ENCODE measurements at regions not wholly inside any gene's neighbourhood (a gene's known extent, or its start where the extent isn't known, plus 50 kb on each side); places are given as distances from the start of the nearest gene placed in this dataset.
"Not testable (repeated sequence)": the region's sequence is repeated elsewhere in the genome, so short reads cannot be mapped to it uniquely, and the experiment has no call there.

GRCh38 chrX:128698573-128699181, 646.5 kb upstream of the ACTRT1 start:
- H3K27ac ChIP-seq (ENCODE audit: low read depth in 2 of 2, low read length in 2 of 2): no peak overlapping the region
- no peaks in the 10 kb centered on the region for H3K36me3 ChIP-seq (ENCODE audit: control insufficient read depth in 2 of 3, insufficient read depth in 3 of 3, low read length in 3 of 3)
- no peaks in the 10 kb centered on the region for H3K27me3 ChIP-seq (ENCODE audit: control insufficient read depth, insufficient read depth, low read length)
- intact Hi-C loops (cut with DNase I): no loop called here
- FAIRE-seq: no peak
- no peak overlapping the region for H3K4me3 ChIP-seq (ENCODE audit: low read length in 3 of 3)
- DNase-seq: no peak
- H3K9me3 ChIP-seq (ENCODE audit: control insufficient read depth in 2 of 3, insufficient read depth in 1 of 3, low read length in 3 of 3): no peaks in the 10 kb centered on the region
- TF ChIP-seq CTCF (IDR thresholded peaks at IDR 0.05; ENCODE audit: borderline replicate concordance, extremely low read depth, insufficient read depth): no peak
- H3K9ac ChIP-seq (ENCODE audit: low read length in 3 of 3): no peak overlapping the region
- no peaks in the 10 kb centered on the region for H3K4me1 ChIP-seq (ENCODE audit: control insufficient read depth in 2 of 3, insufficient read depth in 2 of 3, low read depth in 1 of 3, low read length in 3 of 3)

GRCh38 chrX:128691872-128692271, 639.7 kb upstream of the ACTRT1 start:
- FAIRE-seq (no peak), DNase-seq (no peak)
- no peak for TF ChIP-seq CTCF (IDR thresholded peaks at IDR 0.05; ENCODE audit: borderline replicate concordance, extremely low read depth, insufficient read depth)
- H3K9ac ChIP-seq (ENCODE audit: low read length in 3 of 3): no peak overlapping the region
- no peaks in the 10 kb centered on the region for H3K36me3 ChIP-seq (ENCODE audit: control insufficient read depth in 2 of 3, insufficient read depth in 3 of 3, low read length in 3 of 3)
- no peak overlapping the region for H3K4me3 ChIP-seq (ENCODE audit: low read length in 3 of 3)
- H3K4me1 ChIP-seq (ENCODE audit: control insufficient read depth in 2 of 3, insufficient read depth in 2 of 3, low read depth in 1 of 3, low read length in 3 of 3): no peaks in the 10 kb centered on the region
- intact Hi-C loops (cut with DNase I): no loop called here
- H3K27me3 ChIP-seq (ENCODE audit: control insufficient read depth, insufficient read depth, low read length): no peaks in the 10 kb centered on the region
- no peak overlapping the region for H3K27ac ChIP-seq (ENCODE audit: low read depth in 2 of 2, low read length in 2 of 2)
- no peaks in the 10 kb centered on the region for H3K9me3 ChIP-seq (ENCODE audit: control insufficient read depth in 2 of 3, insufficient read depth in 1 of 3, low read length in 3 of 3)

- Histone ChIP-seq H3K4me1 (ENCODE audit: control insufficient read depth in 2 of 3, insufficient read depth in 2 of 3, low read depth in 1 of 3, low read length in 3 of 3) (no peaks in the 10 kb centered on the region), H3K36me3 (ENCODE audit: control insufficient read depth in 2 of 3, insufficient read depth in 3 of 3, low read length in 3 of 3) (no peaks in the 10 kb centered on the region), H3K4me3 (ENCODE audit: low read length in 3 of 3) (no peak overlapping the region), H3K27ac (ENCODE audit: low read depth in 2 of 2, low read length in 2 of 2) (no peak overlapping the region), H3K9me3 (ENCODE audit: control insufficient read depth in 2 of 3, insufficient read depth in 1 of 3, low read length in 3 of 3) (no peaks in the 10 kb centered on the region), H3K27me3 (ENCODE audit: control insufficient read depth, insufficient read depth, low read length) (no peaks in the 10 kb centered on the region), H3K9ac (ENCODE audit: low read length in 3 of 3) (no peak overlapping the region)
- TF ChIP-seq CTCF (IDR thresholded peaks at IDR 0.05; ENCODE audit: borderline replicate concordance, extremely low read depth, insufficient read depth): no peak
- DNase-seq (no peak), FAIRE-seq (no peak)
- intact Hi-C loops (cut with DNase I): no loop called here
Observed at GRCh38 chrX:128685387-128685786, 633.2 kb upstream of the ACTRT1 start.

- H3K9me3 ChIP-seq (ENCODE audit: control insufficient read depth in 2 of 3, insufficient read depth in 1 of 3, low read length in 3 of 3): no peaks in the 10 kb centered on the region
- H3K9ac ChIP-seq (ENCODE audit: low read length in 3 of 3): no peak overlapping the region
- intact Hi-C loops (cut with DNase I): no loop called here
- H3K36me3 ChIP-seq (ENCODE audit: control insufficient read depth in 2 of 3, insufficient read depth in 3 of 3, low read length in 3 of 3): no peaks in the 10 kb centered on the region
- no peak overlapping the region for H3K27ac ChIP-seq (ENCODE audit: low read depth in 2 of 2, low read length in 2 of 2)
- no peak overlapping the region for H3K4me3 ChIP-seq (ENCODE audit: low read length in 3 of 3)
- no peaks in the 10 kb centered on the region for H3K4me1 ChIP-seq (ENCODE audit: control insufficient read depth in 2 of 3, insufficient read depth in 2 of 3, low read depth in 1 of 3, low read length in 3 of 3)
- DNase-seq: no peak
- no peak for TF ChIP-seq CTCF (IDR thresholded peaks at IDR 0.05; ENCODE audit: borderline replicate concordance, extremely low read depth, insufficient read depth)
- no peaks in the 10 kb centered on the region for H3K27me3 ChIP-seq (ENCODE audit: control insufficient read depth, insufficient read depth, low read length)
- no peak for FAIRE-seq
Observed at GRCh38 chrX:128676651-128677050, 624.4 kb upstream of the ACTRT1 start.

- intact Hi-C loops (cut with DNase I); H3K36me3 ChIP-seq (ENCODE audit: control insufficient read depth in 2 of 3, insufficient read depth in 3 of 3, low read length in 3 of 3); H3K27me3 ChIP-seq (ENCODE audit: control insufficient read depth, insufficient read depth, low read length); H3K4me1 ChIP-seq (ENCODE audit: control insufficient read depth in 2 of 3, insufficient read depth in 2 of 3, low read depth in 1 of 3, low read length in 3 of 3); H3K4me3 ChIP-seq (ENCODE audit: low read length in 3 of 3); H3K27ac ChIP-seq (ENCODE audit: low read depth in 2 of 2, low read length in 2 of 2); DNase-seq; FAIRE-seq; H3K9me3 ChIP-seq (ENCODE audit: control insufficient read depth in 2 of 3, insufficient read depth in 1 of 3, low read length in 3 of 3); H3K9ac ChIP-seq (ENCODE audit: low read length in 3 of 3): not testable (repeated sequence)
Observed at GRCh38 chrX:128674326-128675086, 622.3 kb upstream of the ACTRT1 start.

All from kidney (tissue), 13 donors.